Trophoblast cell (in vitro differentiated cells and primary cell): ENCODE measurements at regions not wholly inside any gene's neighbourhood (a gene's known extent, or its start where the extent isn't known, plus 50 kb on each side); places are given as distances from the start of the nearest gene placed in this dataset.

Experiments used
- DNase-seq, 2 donors: peaks; one replicate each; pipeline ENCODE4 v3.0.0-alpha.2; 2016
- H2AFZ ChIP-seq: 2 replicates; pipeline ENCODE4 v1.6.1; 2013; ENCODE audit warnings: low read length, moderate library complexity, mild to moderate bottlenecking; ENCODE audit not compliant: insufficient read depth, poor library complexity
- H2AK5ac ChIP-seq: 2 replicates; pipeline ENCODE4 v1.6.1; 2013; ENCODE audit warnings: mild to moderate bottlenecking, low read length
- H2BK120ac ChIP-seq: 2 replicates; pipeline ENCODE4 v1.6.1; 2013; ENCODE audit warnings: low read length, mild to moderate bottlenecking, moderate library complexity; ENCODE audit not compliant: insufficient read depth, poor library complexity
- H2BK12ac ChIP-seq: 2 replicates; pipeline ENCODE4 v1.6.1; 2013; ENCODE audit warnings: mild to moderate bottlenecking, low read length, moderate library complexity
- H2BK5ac ChIP-seq: 2 replicates; pipeline ENCODE4 v1.6.1; 2013; ENCODE audit warnings: low read length, low read depth, moderate library complexity, mild to moderate bottlenecking; ENCODE audit not compliant: poor library complexity
- H3K14ac ChIP-seq: 2 replicates; pipeline ENCODE4 v1.6.1; 2013; ENCODE audit warnings: mild to moderate bottlenecking, low read length
- H3K18ac ChIP-seq: 2 replicates; pipeline ENCODE4 v1.6.1; 2013; ENCODE audit warnings: mild to moderate bottlenecking, low read length
- H3K23ac ChIP-seq: 2 replicates; pipeline ENCODE4 v1.6.1; 2013; ENCODE audit warnings: low read length
- H3K27ac ChIP-seq: 2 replicates; pipeline ENCODE4 v1.5.1; 2013; ENCODE audit warnings: low read depth, mild to moderate bottlenecking, inconsistent platforms, low read length, moderate library complexity
- H3K27me3 ChIP-seq: 2 replicates; pipeline ENCODE4 v1.6.1; 2013; ENCODE audit warnings: inconsistent platforms, mild to moderate bottlenecking, low read length, moderate library complexity; ENCODE audit not compliant: insufficient read depth
- H3K36me3 ChIP-seq, 2 experiments: 1 replicate in 1 of 2; 2 replicates in 1 of 2; pipeline ENCODE4 v1.6.1; 2013; ENCODE audit warnings: low read length in 2 of 2, mild to moderate bottlenecking in 2 of 2, moderate library complexity in 1 of 2; ENCODE audit not compliant: insufficient read depth in 2 of 2, control insufficient read depth in 1 of 2
- H3K4ac ChIP-seq: 2 replicates; pipeline ENCODE4 v1.6.1; 2013; ENCODE audit warnings: low read depth, mild to moderate bottlenecking, low read length, moderate library complexity
- H3K4me1 ChIP-seq, 2 experiments: 1 replicate in 1 of 2; 2 replicates in 1 of 2; pipeline ENCODE4 v1.6.1; 2013; ENCODE audit warnings: low read length in 2 of 2, mild to moderate bottlenecking in 2 of 2, moderate library complexity in 1 of 2; ENCODE audit not compliant: insufficient read depth in 2 of 2, control insufficient read depth in 1 of 2
- H3K4me2 ChIP-seq: 2 replicates; pipeline ENCODE4 v1.6.1; 2013; ENCODE audit warnings: inconsistent platforms, mild to moderate bottlenecking, low read length, moderate library complexity
- H3K4me3 ChIP-seq: 2 replicates; pipeline ENCODE4 v1.5.1; 2013; ENCODE audit warnings: mild to moderate bottlenecking, low read depth, low read length, inconsistent platforms
- H3K79me1 ChIP-seq: one replicate; pipeline ENCODE4 v1.6.1; 2013; ENCODE audit warnings: low read length
- H3K79me2 ChIP-seq: 2 replicates; pipeline ENCODE4 v1.6.1; 2013; ENCODE audit warnings: low read length, mild to moderate bottlenecking; ENCODE audit not compliant: control insufficient read depth, insufficient read depth, poor library complexity
- H3K9ac ChIP-seq: 2 replicates; pipeline ENCODE4 v1.6.1; 2013; ENCODE audit warnings: mild to moderate bottlenecking, low read length
- H3K9me3 ChIP-seq: 2 replicates; pipeline ENCODE4 v1.6.1; 2013; ENCODE audit warnings: low read depth, mild to moderate bottlenecking, control low read depth, inconsistent platforms, low read length; ENCODE audit not compliant: insufficient read depth
- H4K12ac ChIP-seq: 2 replicates; pipeline ENCODE4 v1.6.1; 2013; ENCODE audit warnings: low read depth, mild to moderate bottlenecking, low read length, moderate library complexity
- H4K8ac ChIP-seq: 2 replicates; pipeline ENCODE4 v1.6.1; 2013; ENCODE audit warnings: low read depth, mild to moderate bottlenecking, low read length, moderate library complexity
- H4K91ac ChIP-seq: one replicate; pipeline ENCODE4 v1.6.1; 2013; ENCODE audit warnings: low read depth, mild to moderate bottlenecking, low read length, moderate library complexity
- WGBS: extraction: QIAGEN DNeasy Blood & Tissue Kit; methylation state at CpG from one replicate; pipeline ENCODE4 v1.1.7; 2013; ENCODE audit warnings: missing lambda C conversion rate; ENCODE audit not compliant: insufficient read length, insufficient coverage; ENCODE audit errors: extremely low coverage; 5-methylcytosine and 5-hydroxymethylcytosine counted together

- H4K8ac ChIP-seq = no peak overlapping the region
- no peak overlapping the region for H3K4ac ChIP-seq
- H3K27ac ChIP-seq = no peak overlapping the region
- H3K4me1 ChIP-seq = no peaks in the 10 kb centered on the region
- no peak overlapping the region for H3K18ac ChIP-seq
- H3K79me2 ChIP-seq = no peaks in the 10 kb centered on the region
- H2BK5ac ChIP-seq = no peak overlapping the region
- no peak overlapping the region for H3K4me3 ChIP-seq
- H3K9me3 ChIP-seq = no peaks in the 10 kb centered on the region
- H3K79me1 ChIP-seq = no peaks in the 10 kb centered on the region
- no peaks in the 10 kb centered on the region for H3K27me3 ChIP-seq
- DNase-seq = no peak
- no peak overlapping the region for H3K4me2 ChIP-seq
- no peak overlapping the region for H3K23ac ChIP-seq
- no peak overlapping the region for H2BK12ac ChIP-seq
- H4K91ac ChIP-seq = no peak overlapping the region
- no peaks in the 10 kb centered on the region for H3K36me3 ChIP-seq
- no peak overlapping the region for H2AFZ ChIP-seq
- no peak overlapping the region for H2BK120ac ChIP-seq
- H3K14ac ChIP-seq = no peak overlapping the region
- WGBS = no CpG with 5 or more reads among the region's 2 CpGs
- no peak overlapping the region for H3K9ac ChIP-seq
- H2AK5ac ChIP-seq = no peak overlapping the region
- H4K12ac ChIP-seq = no peak overlapping the region
These were observed 552.5 kb upstream of the SORCS1 start for GRCh38 chr10:107717046-107717445.

- Histone ChIP-seq H2BK12ac (no peak overlapping the region), H3K4me1 (no peaks in the 10 kb centered on the region), H4K12ac (no peak overlapping the region), H3K79me2 (no peaks in the 10 kb centered on the region), H3K27me3 (no peaks in the 10 kb centered on the region), H3K9ac (no peak overlapping the region), H3K27ac (no peak overlapping the region), H3K9me3 (no peaks in the 10 kb centered on the region), H2BK5ac (no peak overlapping the region), H2BK120ac (no peak overlapping the region), H3K14ac (no peak overlapping the region), H3K23ac (no peak overlapping the region), H3K4me3 (no peak overlapping the region), H3K18ac (no peak overlapping the region), H2AK5ac (no peak overlapping the region), H3K4ac (no peak overlapping the region), H3K36me3 (no peaks in the 10 kb centered on the region), H3K4me2 (no peak overlapping the region), H4K8ac (no peak overlapping the region), H4K91ac (no peak overlapping the region), H2AFZ (no peak overlapping the region), H3K79me1 (no peaks in the 10 kb centered on the region)
- WGBS = no CpG with 5 or more reads among the region's 3 CpGs
- DNase-seq = no peak
These were observed 551.1 kb upstream of the SORCS1 start for GRCh38 chr10:107715565-107715964.

- WGBS = no CpG with 5 or more reads among the region's 1 CpG
- Histone ChIP-seq H3K4me1 (no peaks in the 10 kb centered on the region), H4K91ac (no peak overlapping the region), H4K8ac (no peak overlapping the region), H3K4me2 (no peak overlapping the region), H2BK12ac (no peak overlapping the region), H3K27ac (no peak overlapping the region), H3K14ac (no peak overlapping the region), H2BK5ac (no peak overlapping the region), H3K4ac (no peak overlapping the region), H2AFZ (no peak overlapping the region), H3K4me3 (no peak overlapping the region), H3K23ac (no peak overlapping the region), H3K79me2 (no peaks in the 10 kb centered on the region), H3K27me3 (no peaks in the 10 kb centered on the region), H2AK5ac (no peak overlapping the region), H3K79me1 (no peaks in the 10 kb centered on the region), H3K36me3 (no peaks in the 10 kb centered on the region), H4K12ac (no peak overlapping the region), H3K9ac (no peak overlapping the region), H3K9me3 (no peaks in the 10 kb centered on the region), H3K18ac (no peak overlapping the region), H2BK120ac (no peak overlapping the region)
- no peak for DNase-seq
These were observed 544.5 kb upstream of the SORCS1 start for GRCh38 chr10:107708981-107709380.

GRCh38 chr10:107706096-107706725, 541.7 kb upstream of the SORCS1 start:
- no peak for DNase-seq
- no peak overlapping the region for H2AFZ ChIP-seq
- H4K8ac ChIP-seq = no peak overlapping the region
- H3K79me2 ChIP-seq = no peaks in the 10 kb centered on the region
- no peak overlapping the region for H2AK5ac ChIP-seq
- H3K9me3 ChIP-seq = no peaks in the 10 kb centered on the region
- H3K4ac ChIP-seq = no peak overlapping the region
- no peak overlapping the region for H3K4me2 ChIP-seq
- H2BK12ac ChIP-seq = no peak overlapping the region
- no peak overlapping the region for H4K12ac ChIP-seq
- no peaks in the 10 kb centered on the region for H3K4me1 ChIP-seq
- H2BK5ac ChIP-seq = no peak overlapping the region
- H2BK120ac ChIP-seq = no peak overlapping the region
- no CpG with 5 or more reads among the region's 1 CpG for WGBS
- no peaks in the 10 kb centered on the region for H3K27me3 ChIP-seq
- no peak overlapping the region for H4K91ac ChIP-seq
- H3K18ac ChIP-seq = no peak overlapping the region
- no peak overlapping the region for H3K9ac ChIP-seq
- no peaks in the 10 kb centered on the region for H3K36me3 ChIP-seq
- H3K23ac ChIP-seq = no peak overlapping the region
- H3K4me3 ChIP-seq = no peak overlapping the region
- H3K79me1 ChIP-seq = no peaks in the 10 kb centered on the region
- no peak overlapping the region for H3K27ac ChIP-seq
- H3K14ac ChIP-seq = no peak overlapping the region
